ENCODE measurements at regions not wholly inside any gene's neighbourhood (a gene's known extent, or its start where the extent isn't known, plus 50 kb on each side); places are given as distances from the start of the nearest gene placed in this dataset.

- no peak for TF ChIP-seq EP300 (IDR thresholded peaks at IDR 0.05; ENCODE audit: low read depth)
- TF ChIP-seq POLR2A (IDR thresholded peaks at IDR 0.05) = no peak
These were observed 92.2 kb upstream of the NCKAP5 start for GRCh38 chr2:133660510-133660909.
